Erythroblast (primary cell): ENCODE measurements at regions not wholly inside any gene's neighbourhood (a gene's known extent, or its start where the extent isn't known, plus 50 kb on each side); places are given as distances from the start of the nearest gene placed in this dataset.

Experiments
- GATA1 ChIP-seq: IDR thresholded peaks from 2 replicates; pipeline ENCODE4 v1.6.1; 2011; ENCODE audit warnings: low read depth, mild to moderate bottlenecking, control low read depth, low read length, moderate library complexity
- POLR2A ChIP-seq: IDR thresholded peaks from 2 replicates; pipeline ENCODE4 v1.6.1; 2011; ENCODE audit warnings: mild to moderate bottlenecking, low read length

GRCh38 chr6:55040102-55040848, 134.0 kb upstream of the HCRTR2 start:
- no peak for TF ChIP-seq POLR2A
- no peak for TF ChIP-seq GATA1
